HepG2 (cell line): ENCODE measurements at regions not wholly inside any gene's neighbourhood (a gene's known extent, or its start where the extent isn't known, plus 50 kb on each side); places are given as distances from the start of the nearest gene placed in this dataset.

Experiments used
- KDM2A ChIP-seq: sonication (generic); formaldehyde crosslinking; IDR thresholded peaks from 2 replicates; pipeline ENCODE4 v1.4.0; 2020; ENCODE audit warnings: low read depth, missing genetic modification reagents, borderline replicate concordance
- POLR2A ChIP-seq, 2 experiments: IDR thresholded peaks; 2 replicates each; pipeline ENCODE4 v1.6.1; 2011; ENCODE audit warnings: low read depth in 2 of 2, low read length in 2 of 2, mild to moderate bottlenecking in 1 of 2, moderate library complexity in 1 of 2; ENCODE audit not compliant: insufficient read depth in 1 of 2
- SMAD3 ChIP-seq: sonication (generic); formaldehyde crosslinking; IDR thresholded peaks from 2 replicates; pipeline ENCODE4 v1.4.0; 2020; ENCODE audit warnings: missing genetic modification reagents
- ZNF264 ChIP-seq: sonication (generic); formaldehyde crosslinking; IDR thresholded peaks from 2 replicates; pipeline ENCODE4 v1.4.0; 2020; ENCODE audit warnings: missing genetic modification reagents

GRCh38 chr6:147738099-147738498 lies 229.6 kb downstream of the SAMD5 start:
- TF ChIP-seq KDM2A (CRISPR knock-in tag) (no peak), SMAD3 (CRISPR knock-in tag) (no peak), POLR2A (IDR thresholded peaks at IDR 0.05; ENCODE audit: insufficient read depth in 1 of 2, low read depth in 2 of 2, low read length in 2 of 2) (no peak), ZNF264 (CRISPR knock-in tag) (no peak)
